HL-60 (cell line): ENCODE measurements at regions not wholly inside any gene's neighbourhood (a gene's known extent, or its start where the extent isn't known, plus 50 kb on each side); places are given as distances from the start of the nearest gene placed in this dataset.
A peak's percentile ranks its signal among the peaks of the same experiment; 100 is the strongest.

Experiments
- DNase-seq, 2 experiments: peaks; one replicate each; pipeline ENCODE4 v3.0.0-alpha.2; 2010 to 2020; ENCODE audit warnings: low read depth in 1 of 2, low spot score in 1 of 2
- H3K27ac ChIP-seq: fragments of 250-450 bp; sonication (Bioruptor Pico); replicated peaks from 2 replicates; pipeline ENCODE4 v1.5.1; 2020; ENCODE audit warnings: mild to moderate bottlenecking, moderate library complexity
- H3K27me3 ChIP-seq: fragments of 250-450 bp; sonication (Bioruptor Pico); 2 replicates; pipeline ENCODE4 v1.5.1; 2021; ENCODE audit warnings: mild to moderate bottlenecking, moderate library complexity; ENCODE audit not compliant: insufficient read depth, poor library complexity, severe bottlenecking
- H3K4me3 ChIP-seq: replicated peaks from 2 replicates; pipeline ENCODE4 v1.5.1; 2011; ENCODE audit warnings: mild to moderate bottlenecking, control low read depth, low read length; ENCODE audit not compliant: insufficient read depth
- CTCF ChIP-seq: IDR thresholded peaks from one replicate; pipeline ENCODE4 v1.5.1; 2011; ENCODE audit warnings: low read length, control low read depth, inconsistent platforms; ENCODE audit not compliant: insufficient read depth
- GABPA ChIP-seq: IDR thresholded peaks from 2 replicates; pipeline ENCODE4 v1.6.1; 2012; ENCODE audit warnings: low read depth
- POLR2AphosphoS5 ChIP-seq: IDR thresholded peaks from 2 replicates; pipeline ENCODE4 v1.6.1; 2012; ENCODE audit warnings: low read depth
- REST ChIP-seq: IDR thresholded peaks from 2 replicates; pipeline ENCODE4 v1.6.1; 2012; ENCODE audit warnings: low read depth; ENCODE audit not compliant: insufficient replicate concordance
- SPI1 ChIP-seq: IDR thresholded peaks from 2 replicates; pipeline ENCODE4 v1.6.1; 2012; ENCODE audit warnings: low read depth, mild to moderate bottlenecking, borderline replicate concordance

- TF ChIP-seq CTCF (peak; percentile 54), SPI1 (no peak)
- DNase-seq, result peak in 1 of 2 experiments; percentile 11
- no peak overlapping the region for H3K4me3 ChIP-seq
- H3K27me3 ChIP-seq, result no peaks in the 10 kb centered on the region
- H3K27ac ChIP-seq, result no peak overlapping the region
These were observed 103.0 kb upstream of the ARHGEF26 start for GRCh38 chr3:154018100-154018696.

- no peak for TF ChIP-seq CTCF
- no peak for TF ChIP-seq REST
- TF ChIP-seq SPI1, result no peak
- Histone ChIP-seq H3K27ac (no peak overlapping the region), H3K4me3 (no peak overlapping the region), H3K27me3 (no peaks in the 10 kb centered on the region)
- no peak for DNase-seq
These were observed 98.6 kb upstream of the ARHGEF26 start for GRCh38 chr3:154022606-154023005.

- TF ChIP-seq CTCF (no peak), SPI1 (no peak), REST (no peak), POLR2AphosphoS5 (no peak), GABPA (no peak)
- H3K27ac ChIP-seq, result no peak overlapping the region
- H3K4me3 ChIP-seq, result no peak overlapping the region
- no peaks in the 10 kb centered on the region for H3K27me3 ChIP-seq
- DNase-seq, result no peak
These were observed 98.0 kb upstream of the ARHGEF26 start for GRCh38 chr3:154023148-154023547.

GRCh38 chr3:154025007-154025406 is 96.2 kb upstream of the ARHGEF26 start:
- H3K4me3 ChIP-seq, result no peak overlapping the region
- H3K27ac ChIP-seq, result no peak overlapping the region
- no peak for TF ChIP-seq REST
- no peak for TF ChIP-seq POLR2AphosphoS5
- no peak for TF ChIP-seq SPI1
- no peak for TF ChIP-seq GABPA
- no peak for TF ChIP-seq CTCF
- H3K27me3 ChIP-seq, result no peaks in the 10 kb centered on the region
- no peak for DNase-seq
